ENCODE measurements at regions not wholly inside any gene's neighbourhood (a gene's known extent, or its start where the extent isn't known, plus 50 kb on each side); places are given as distances from the start of the nearest gene placed in this dataset.
A peak's percentile ranks its signal among the peaks of the same experiment; 100 is the strongest.

- DNase-seq = no peak
- no peak overlapping the region for H3K4me3 Mint-ChIP-seq
- no peaks in the 10 kb centered on the region for H3K9me3 Mint-ChIP-seq
- peaks cover 28% of the 10 kb centered on the region for H3K4me1 Mint-ChIP-seq (ENCODE audit: low read depth)
- no peaks in the 10 kb centered on the region for H3K36me3 Mint-ChIP-seq (ENCODE audit: low read depth)
- H3K27me3 Mint-ChIP-seq = peaks cover 41% of the 10 kb centered on the region
- H3K27ac Mint-ChIP-seq = peak overlapping the region; percentile 52
These were observed 522.0 kb downstream of the PLCL1 start for GRCh38 chr2:198326431-198326830.

DNA sequence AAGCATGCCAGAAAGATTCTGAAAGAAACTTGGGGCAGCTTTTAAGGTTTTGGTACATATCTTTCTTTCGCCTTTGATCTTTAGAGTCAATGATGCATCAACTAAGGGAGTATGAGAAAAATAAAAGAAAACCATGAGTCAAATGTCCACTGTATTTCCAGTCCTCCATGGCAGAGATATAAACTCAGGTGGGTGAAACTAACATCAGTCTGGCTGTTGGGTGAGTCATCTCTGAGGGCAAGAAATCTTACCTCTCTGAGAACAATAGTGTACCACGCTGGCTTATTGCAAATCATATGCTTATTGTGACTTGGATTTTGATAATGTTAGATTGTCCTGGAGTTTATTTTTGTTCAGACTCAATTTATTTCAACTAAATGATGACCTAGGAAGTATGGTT lies 521.0 kb downstream of the PLCL1 start:
- peak overlapping the region; percentile 5 for H3K27ac Mint-ChIP-seq
- no peak for DNase-seq
- peaks cover 28% of the 10 kb centered on the region for H3K4me1 Mint-ChIP-seq (ENCODE audit: low read depth)
- H3K4me3 Mint-ChIP-seq = no peak overlapping the region
- no peaks in the 10 kb centered on the region for H3K9me3 Mint-ChIP-seq
- no peaks in the 10 kb centered on the region for H3K36me3 Mint-ChIP-seq (ENCODE audit: low read depth)
- H3K27me3 Mint-ChIP-seq = peaks cover 48% of the 10 kb centered on the region

- no peak for DNase-seq
- no peak overlapping the region for H3K27ac Mint-ChIP-seq
- no peaks in the 10 kb centered on the region for H3K9me3 Mint-ChIP-seq
- peaks cover 28% of the 10 kb centered on the region for H3K4me1 Mint-ChIP-seq (ENCODE audit: low read depth)
- no peaks in the 10 kb centered on the region for H3K36me3 Mint-ChIP-seq (ENCODE audit: low read depth)
- peaks cover 53% of the 10 kb centered on the region for H3K27me3 Mint-ChIP-seq
- no peak overlapping the region for H3K4me3 Mint-ChIP-seq
These were observed 519.7 kb downstream of the PLCL1 start for GRCh38 chr2:198324071-198324470.

DNA sequence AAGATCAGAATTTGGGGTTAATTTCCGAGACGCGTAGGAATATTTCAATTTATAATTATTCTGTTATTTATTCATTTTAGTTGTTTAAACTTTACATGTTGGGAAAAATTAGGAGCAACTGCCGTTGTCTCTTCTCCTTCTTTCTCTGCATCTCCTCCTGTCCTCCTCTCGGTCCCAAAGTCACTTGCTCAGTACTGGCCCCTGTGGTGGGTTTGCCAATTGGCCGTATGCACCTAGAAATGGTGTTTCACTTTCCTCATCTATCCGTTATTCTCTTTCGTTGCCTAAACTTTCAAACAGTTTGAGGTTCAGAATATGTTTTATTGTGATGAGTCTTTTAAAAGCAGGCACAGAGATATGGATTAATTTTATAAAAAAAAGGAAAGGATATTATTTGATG lies 517.9 kb downstream of the PLCL1 start:
- no peaks in the 10 kb centered on the region for H3K36me3 Mint-ChIP-seq (ENCODE audit: low read depth)
- H3K27me3 Mint-ChIP-seq = peaks cover 55% of the 10 kb centered on the region
- no peak overlapping the region for H3K4me3 Mint-ChIP-seq
- H3K27ac Mint-ChIP-seq = no peak overlapping the region
- no peak for DNase-seq
- H3K9me3 Mint-ChIP-seq = no peaks in the 10 kb centered on the region
- peaks cover 22% of the 10 kb centered on the region for H3K4me1 Mint-ChIP-seq (ENCODE audit: low read depth)

GRCh38 chr2:198321522-198322088 lies 517.2 kb downstream of the PLCL1 start:
- no peaks in the 10 kb centered on the region for H3K36me3 Mint-ChIP-seq (ENCODE audit: low read depth)
- no peaks in the 10 kb centered on the region for H3K9me3 Mint-ChIP-seq
- H3K27ac Mint-ChIP-seq = no peak overlapping the region
- peaks cover 16% of the 10 kb centered on the region for H3K4me1 Mint-ChIP-seq (ENCODE audit: low read depth)
- no peak for DNase-seq
- no peak overlapping the region for H3K4me3 Mint-ChIP-seq
- peaks cover 62% of the 10 kb centered on the region for H3K27me3 Mint-ChIP-seq

DNA sequence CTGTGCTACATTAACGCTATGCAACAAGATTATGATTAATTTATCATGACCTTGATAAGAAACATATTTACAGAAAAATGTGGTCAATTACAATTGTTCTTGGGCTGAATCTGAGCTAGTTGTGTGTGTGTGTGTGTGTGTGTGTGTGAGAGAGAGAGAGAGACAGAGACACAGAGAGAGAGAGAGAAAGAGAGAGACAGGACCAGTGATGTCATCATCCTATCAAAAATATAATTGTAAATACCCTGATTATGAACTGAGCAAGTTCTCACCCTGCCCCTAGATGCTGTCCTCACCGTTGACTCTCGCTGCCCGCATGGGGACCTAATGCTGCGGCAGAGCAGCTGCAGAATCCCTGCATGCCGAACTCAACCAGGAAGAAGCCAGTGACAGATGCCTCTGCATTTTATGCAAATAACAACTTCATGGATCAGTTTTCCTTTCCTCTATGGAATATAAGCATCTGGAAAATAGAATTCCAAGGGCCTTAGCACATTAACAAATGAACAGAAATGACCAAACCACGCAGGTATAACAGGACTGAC lies 512.5 kb downstream of the PLCL1 start:
- Mint-ChIP-seq H3K27me3 (peaks cover 82% of the 10 kb centered on the region), H3K4me1 (ENCODE audit: low read depth) (no peaks in the 10 kb centered on the region), H3K9me3 (no peaks in the 10 kb centered on the region), H3K36me3 (ENCODE audit: low read depth) (no peaks in the 10 kb centered on the region), H3K4me3 (no peak overlapping the region), H3K27ac (no peak overlapping the region)
- no peak for DNase-seq

- no peaks in the 10 kb centered on the region for H3K4me1 Mint-ChIP-seq (ENCODE audit: low read depth)
- peaks cover 80% of the 10 kb centered on the region for H3K27me3 Mint-ChIP-seq
- H3K27ac Mint-ChIP-seq = no peak overlapping the region
- DNase-seq = no peak
- H3K9me3 Mint-ChIP-seq = no peaks in the 10 kb centered on the region
- H3K4me3 Mint-ChIP-seq = no peak overlapping the region
- H3K36me3 Mint-ChIP-seq (ENCODE audit: low read depth) = no peaks in the 10 kb centered on the region
These were observed 511.6 kb downstream of the PLCL1 start for GRCh38 chr2:198315791-198316630.

GRCh38 chr2:198314559-198315153 lies 510.3 kb downstream of the PLCL1 start:
- Mint-ChIP-seq H3K27me3 (peaks cover 73% of the 10 kb centered on the region), H3K36me3 (ENCODE audit: low read depth) (no peaks in the 10 kb centered on the region), H3K9me3 (no peaks in the 10 kb centered on the region), H3K4me3 (no peak overlapping the region), H3K4me1 (ENCODE audit: low read depth) (no peaks in the 10 kb centered on the region), H3K27ac (no peak overlapping the region)
- DNase-seq = no peak

GRCh38 chr2:198312596-198313483 lies 508.4 kb downstream of the PLCL1 start:
- H3K4me1 Mint-ChIP-seq (ENCODE audit: low read depth) = no peaks in the 10 kb centered on the region
- peaks cover 68% of the 10 kb centered on the region for H3K27me3 Mint-ChIP-seq

DNA sequence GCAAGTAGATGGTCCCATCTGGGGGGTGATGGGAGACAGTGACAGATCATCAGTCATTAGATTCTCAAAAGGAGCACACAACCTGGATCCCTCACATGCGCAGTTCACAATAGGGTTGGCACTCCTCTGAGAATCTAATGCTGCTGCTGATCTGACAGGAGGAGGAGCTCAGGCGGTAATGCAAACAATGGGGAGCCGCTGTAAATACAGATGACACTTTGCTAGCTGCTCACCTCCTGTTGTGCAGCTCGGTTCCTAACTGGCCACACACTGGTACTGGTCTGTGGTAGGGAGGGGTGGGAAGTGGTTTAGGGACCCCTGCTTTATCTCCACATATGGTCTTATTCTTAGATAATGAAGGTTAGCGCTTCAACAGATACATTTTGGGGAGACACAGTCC lies 506.6 kb downstream of the PLCL1 start:
- Mint-ChIP-seq H3K9me3 (no peaks in the 10 kb centered on the region), H3K27ac (no peak overlapping the region), H3K4me1 (ENCODE audit: low read depth) (no peaks in the 10 kb centered on the region), H3K4me3 (no peak overlapping the region), H3K27me3 (peaks cover 58% of the 10 kb centered on the region), H3K36me3 (ENCODE audit: low read depth) (no peaks in the 10 kb centered on the region)
- no peak for DNase-seq

More at GRCh38 chr2:198312596-198313483, 508.4 kb downstream of the PLCL1 start:
- no peaks in the 10 kb centered on the region for H3K36me3 Mint-ChIP-seq (ENCODE audit: low read depth)
- no peak for DNase-seq
- no peak overlapping the region for H3K4me3 Mint-ChIP-seq
- no peaks in the 10 kb centered on the region for H3K9me3 Mint-ChIP-seq
- no peak overlapping the region for H3K27ac Mint-ChIP-seq

- DNase-seq = peak; percentile 45
- Mint-ChIP-seq H3K9me3 (no peaks in the 10 kb centered on the region), H3K27ac (no peak overlapping the region), H3K4me1 (ENCODE audit: low read depth) (no peaks in the 10 kb centered on the region), H3K27me3 (peaks cover 50% of the 10 kb centered on the region), H3K4me3 (no peak overlapping the region), H3K36me3 (ENCODE audit: low read depth) (no peaks in the 10 kb centered on the region)
These were observed 505.4 kb downstream of the PLCL1 start for GRCh38 chr2:198309673-198310280.

DNA sequence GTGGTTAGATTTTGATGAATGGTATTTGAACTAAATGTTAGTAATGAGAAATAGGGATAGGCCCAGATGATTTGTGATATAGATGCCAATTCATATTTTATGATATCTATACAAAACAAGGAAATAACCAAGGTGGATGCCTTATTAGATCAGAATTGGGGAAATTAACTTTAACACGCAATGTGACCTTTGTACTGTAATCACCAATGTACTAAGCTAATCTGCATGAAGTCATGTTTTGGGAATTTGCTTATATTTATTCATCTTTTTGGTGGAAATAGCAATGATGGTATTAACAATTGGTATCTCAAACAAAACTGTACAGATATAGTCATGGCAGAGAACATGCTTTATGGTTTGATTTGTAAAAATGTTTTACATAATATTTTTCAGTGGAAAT lies 504.7 kb downstream of the PLCL1 start:
- Mint-ChIP-seq H3K9me3 (no peaks in the 10 kb centered on the region), H3K4me1 (ENCODE audit: low read depth) (no peaks in the 10 kb centered on the region), H3K27me3 (peaks cover 47% of the 10 kb centered on the region), H3K4me3 (no peak overlapping the region), H3K36me3 (ENCODE audit: low read depth) (no peaks in the 10 kb centered on the region), H3K27ac (no peak overlapping the region)
- no peak for DNase-seq

DNA sequence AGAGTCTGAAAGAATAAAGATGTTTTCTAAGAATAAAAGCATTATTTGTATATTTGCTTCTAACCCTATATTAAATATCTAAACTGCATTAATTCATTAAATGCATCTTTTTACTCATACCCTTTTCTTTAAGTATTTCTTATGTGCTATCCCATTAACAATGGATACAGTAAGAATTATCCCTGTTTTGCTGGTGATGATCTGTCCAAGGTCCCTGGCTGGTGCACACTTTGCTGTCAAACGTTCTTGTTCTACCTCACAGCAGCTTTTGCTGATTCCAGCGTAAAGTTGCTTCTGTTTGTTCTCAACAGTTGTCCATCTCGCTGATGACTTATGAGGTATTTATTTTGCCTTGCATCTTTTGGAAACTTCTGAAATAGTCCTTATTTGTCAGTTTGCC lies 504.0 kb downstream of the PLCL1 start:
- no peaks in the 10 kb centered on the region for H3K4me1 Mint-ChIP-seq (ENCODE audit: low read depth)
- DNase-seq = no peak
- H3K27ac Mint-ChIP-seq = no peak overlapping the region

DNA sequence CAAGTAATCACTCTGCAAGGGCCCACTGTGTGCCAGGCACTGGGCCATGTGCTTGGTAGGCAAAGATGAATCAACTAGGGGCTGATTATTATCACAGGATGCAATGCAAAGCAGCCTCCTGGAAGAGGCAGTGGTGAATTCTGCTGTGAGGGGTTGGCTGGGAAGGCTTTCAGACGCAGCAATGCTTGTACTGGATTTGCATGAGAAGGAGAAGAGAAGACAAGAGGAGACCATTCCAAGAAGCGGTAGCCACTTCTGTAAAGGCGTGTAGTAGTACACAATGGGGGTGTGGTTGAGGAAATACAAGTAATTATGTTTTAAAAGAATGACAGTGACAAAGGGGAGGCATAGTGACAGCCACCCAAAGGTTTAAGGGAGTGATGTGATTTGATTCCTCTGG lies 502.7 kb downstream of the PLCL1 start:
- no peaks in the 10 kb centered on the region for H3K36me3 Mint-ChIP-seq (ENCODE audit: low read depth)
- no peaks in the 10 kb centered on the region for H3K9me3 Mint-ChIP-seq
- peaks cover 30% of the 10 kb centered on the region for H3K27me3 Mint-ChIP-seq
- H3K4me3 Mint-ChIP-seq = no peak overlapping the region
- H3K27ac Mint-ChIP-seq = no peak overlapping the region
- DNase-seq = no peak
- H3K4me1 Mint-ChIP-seq (ENCODE audit: low read depth) = no peaks in the 10 kb centered on the region

More for the DNA sequence above, 504.0 kb downstream of the PLCL1 start:
- no peak overlapping the region for H3K4me3 Mint-ChIP-seq
- no peaks in the 10 kb centered on the region for H3K36me3 Mint-ChIP-seq (ENCODE audit: low read depth)
- H3K9me3 Mint-ChIP-seq = no peaks in the 10 kb centered on the region
- peaks cover 42% of the 10 kb centered on the region for H3K27me3 Mint-ChIP-seq
